HL-60 (cell line): ENCODE measurements at regions not wholly inside any gene's neighbourhood (a gene's known extent, or its start where the extent isn't known, plus 50 kb on each side); places are given as distances from the start of the nearest gene placed in this dataset.
A peak's percentile ranks its signal among the peaks of the same experiment; 100 is the strongest.

Source experiments
- DNase-seq, 2 experiments: peaks; one replicate each; pipeline ENCODE4 v3.0.0-alpha.2; 2010 to 2020; ENCODE audit warnings: low read depth in 1 of 2, low spot score in 1 of 2
- H3K27ac ChIP-seq: fragments of 250-450 bp; sonication (Bioruptor Pico); replicated peaks from 2 replicates; pipeline ENCODE4 v1.5.1; 2020; ENCODE audit warnings: mild to moderate bottlenecking, moderate library complexity
- H3K27me3 ChIP-seq: fragments of 250-450 bp; sonication (Bioruptor Pico); 2 replicates; pipeline ENCODE4 v1.5.1; 2021; ENCODE audit warnings: mild to moderate bottlenecking, moderate library complexity; ENCODE audit not compliant: insufficient read depth, poor library complexity, severe bottlenecking
- H3K4me3 ChIP-seq: replicated peaks from 2 replicates; pipeline ENCODE4 v1.5.1; 2011; ENCODE audit warnings: mild to moderate bottlenecking, control low read depth, low read length; ENCODE audit not compliant: insufficient read depth
- CTCF ChIP-seq: IDR thresholded peaks from one replicate; pipeline ENCODE4 v1.5.1; 2011; ENCODE audit warnings: low read length, control low read depth, inconsistent platforms; ENCODE audit not compliant: insufficient read depth
- GABPA ChIP-seq: IDR thresholded peaks from 2 replicates; pipeline ENCODE4 v1.6.1; 2012; ENCODE audit warnings: low read depth
- POLR2AphosphoS5 ChIP-seq: IDR thresholded peaks from 2 replicates; pipeline ENCODE4 v1.6.1; 2012; ENCODE audit warnings: low read depth
- REST ChIP-seq: IDR thresholded peaks from 2 replicates; pipeline ENCODE4 v1.6.1; 2012; ENCODE audit warnings: low read depth; ENCODE audit not compliant: insufficient replicate concordance
- SPI1 ChIP-seq: IDR thresholded peaks from 2 replicates; pipeline ENCODE4 v1.6.1; 2012; ENCODE audit warnings: low read depth, mild to moderate bottlenecking, borderline replicate concordance

- no peak for DNase-seq
- Histone ChIP-seq H3K27me3 (no peaks in the 10 kb centered on the region), H3K4me3 (no peak overlapping the region), H3K27ac (no peak overlapping the region)
- TF ChIP-seq REST (no peak), SPI1 (no peak), CTCF (no peak), GABPA (no peak), POLR2AphosphoS5 (no peak)
These were observed 113.7 kb downstream of the UNC5CL start for GRCh38 chr6:40925341-40925740.

GRCh38 chr6:40924839-40925238, 114.2 kb downstream of the UNC5CL start:
- Histone ChIP-seq H3K27me3 (no peaks in the 10 kb centered on the region), H3K4me3 (no peak overlapping the region), H3K27ac (no peak overlapping the region)
- no peak for DNase-seq
- TF ChIP-seq GABPA (no peak), CTCF (no peak), REST (no peak), SPI1 (no peak), POLR2AphosphoS5 (no peak)

- TF ChIP-seq SPI1 (0 out of 2 replicates have a peak, but pooled peaks have one; percentile 1), CTCF (no peak), GABPA (no peak)
- no peak overlapping the region for H3K4me3 ChIP-seq
- H3K27ac ChIP-seq: no peak overlapping the region
- no peaks in the 10 kb centered on the region for H3K27me3 ChIP-seq
- DNase-seq: no peak
These were observed 115.1 kb downstream of the UNC5CL start for GRCh38 chr6:40923880-40924279.

GRCh38 chr6:40923326-40923725, 115.7 kb downstream of the UNC5CL start:
- no peaks in the 10 kb centered on the region for H3K27me3 ChIP-seq
- DNase-seq: no peak
- no peak overlapping the region for H3K27ac ChIP-seq
- H3K4me3 ChIP-seq: no peak overlapping the region
- TF ChIP-seq REST (no peak), SPI1 (no peak), CTCF (no peak), POLR2AphosphoS5 (no peak), GABPA (no peak)
